A549 (cell line): ENCODE measurements at regions not wholly inside any gene's neighbourhood (a gene's known extent, or its start where the extent isn't known, plus 50 kb on each side); places are given as distances from the start of the nearest gene placed in this dataset.

ENCODE experiments used
- ATAC-seq, 2 experiments: fragments of 200-7000 bp in 1 of 2; fragments of >200 bp in 1 of 2; cut with Nextera tagmentation in 1 of 2; cut with Tn5 transposase in 1 of 2; 3 replicates each; pipeline versions ENCODE4 v1.8.0 to v1.9.1; 2018 to 2020; ENCODE audit warnings: mild to moderate bottlenecking in 1 of 2, moderate library complexity in 1 of 2
- CTCF ChIA-PET: fragments of 300-600 bp; sonication (Branson Sonifier 250); formaldehyde crosslinking; extraction: SDS; loops from one replicate; lab custom pipeline; 2021; ENCODE audit warnings: antibody characterized with exemption, inconsistent platforms; lab: Yijun Ruan, JAX
- POLR2A ChIA-PET: fragments of 350-600 bp; formaldehyde crosslinking; extraction: SDS; loops from one replicate; lab custom pipeline; 2021; ENCODE audit warnings: antibody characterized with exemption, inconsistent platforms; lab: Yijun Ruan, JAX
- DNase-seq, 2 experiments: peaks; one replicate each; pipeline versions ENCODE4 v3.0.0 to v3.0.0-alpha.2; 2011 to 2016; ENCODE audit warnings: low read depth in 1 of 2, low spot score in 1 of 2
- FAIRE-seq: peaks from 2 replicates; lab custom pipeline; 2011; peaks lifted over from hg19 to GRCh38; lab: Jason Lieb, UNC
- H3K27ac ChIP-seq, 2 experiments: fragments of >200 bp; sonication (Bioruptor Twin); formaldehyde crosslinking; 3 replicates each; pipeline ENCODE4 v1.5.1; 2016 to 2017
- H3K4me1 ChIP-seq: fragments of >200 bp; sonication (Bioruptor Twin); formaldehyde crosslinking; 3 replicates; pipeline ENCODE4 v1.6.1; 2016
- H3K4me2 ChIP-seq: fragments of >200 bp; sonication (Bioruptor Twin); formaldehyde crosslinking; 3 replicates; pipeline ENCODE4 v1.6.1; 2016
- H3K4me3 ChIP-seq: fragments of >200 bp; sonication (Bioruptor Twin); formaldehyde crosslinking; 3 replicates; pipeline ENCODE4 v1.5.1; 2016
- H3K9me3 ChIP-seq: fragments of >200 bp; sonication (Bioruptor Twin); formaldehyde crosslinking; 3 replicates; pipeline ENCODE4 v1.6.1; 2016
- CEBPB ChIP-seq, 2 experiments: fragments of >200 bp in 1 of 2; sonication (Bioruptor Twin) in 1 of 2; formaldehyde crosslinking in 1 of 2; IDR thresholded peaks; 2 replicates each; pipeline ENCODE4 v1.6.1; 2012 to 2016
- EHF ChIP-seq: fragments of 250-450 bp; sonication (Bioruptor Pico); IDR thresholded peaks from 2 replicates; pipeline ENCODE4 v1.5.0; 2020; ENCODE audit warnings: mild to moderate bottlenecking
- EP300 ChIP-seq, 2 experiments: fragments of >200 bp; sonication (Bioruptor Twin); formaldehyde crosslinking; IDR thresholded peaks; 2 replicates in 1 of 2; 3 replicates in 1 of 2; pipeline ENCODE4 v1.6.1; 2016 to 2017
- ESRRA ChIP-seq: fragments of 150-350 bp; IDR thresholded peaks from 2 replicates; pipeline ENCODE4 v1.6.1; 2014; ENCODE audit warnings: mild to moderate bottlenecking, low read length, borderline replicate concordance
- FOSB ChIP-seq: fragments of 250-450 bp; sonication (Bioruptor Pico); IDR thresholded peaks from 2 replicates; pipeline ENCODE4 v1.5.0; 2020; ENCODE audit warnings: mild to moderate bottlenecking, moderate library complexity
- HOXA7 ChIP-seq: fragments of 250-450 bp; sonication (Bioruptor Pico); IDR thresholded peaks from 2 replicates; pipeline ENCODE4 v1.5.0; 2020; ENCODE audit warnings: mild to moderate bottlenecking, moderate library complexity
- HOXB13 ChIP-seq: fragments of 250-450 bp; sonication (Bioruptor Pico); IDR thresholded peaks from 2 replicates; pipeline ENCODE4 v1.5.0; 2020; ENCODE audit warnings: low read depth, mild to moderate bottlenecking, moderate library complexity
- KDM1A ChIP-seq: fragments of 200-600 bp; sonication (generic); IDR thresholded peaks from 2 replicates; pipeline ENCODE4 v1.6.1; 2016; ENCODE audit warnings: low read depth, mild to moderate bottlenecking
- MAZ ChIP-seq: fragments of 150-350 bp; IDR thresholded peaks from 2 replicates; pipeline ENCODE4 v1.6.1; 2014; ENCODE audit warnings: antibody characterized with exemption, low read depth, low read length, borderline replicate concordance
- NFE2L2 ChIP-seq: fragments of 150-350 bp; conservative IDR thresholded peaks from 2 replicates; pipeline ENCODE4 v1.6.1; 2014; ENCODE audit warnings: low read length
- RFX5 ChIP-seq: fragments of 450-650 bp; IDR thresholded peaks from 2 replicates; pipeline ENCODE4 v1.7.1; 2014; ENCODE audit warnings: antibody characterized with exemption, mild to moderate bottlenecking, moderate library complexity
- RNF2 ChIP-seq: fragments of 200-600 bp; sonication (generic); IDR thresholded peaks from 2 replicates; pipeline ENCODE4 v1.6.1; 2016; ENCODE audit warnings: low read depth, mild to moderate bottlenecking, antibody characterized with exemption, moderate library complexity, borderline replicate concordance
- ZC3H11A ChIP-seq: fragments of 450-650 bp; IDR thresholded peaks from 2 replicates; pipeline ENCODE4 v1.6.1; 2014; ENCODE audit warnings: antibody characterized with exemption, mild to moderate bottlenecking
- ZSCAN20 ChIP-seq: fragments of 250-450 bp; sonication (Bioruptor Pico); IDR thresholded peaks from 2 replicates; pipeline ENCODE4 v1.8.0; 2022; ENCODE audit warnings: mild to moderate bottlenecking, moderate library complexity
- WGBS: methylation state at CpG from one replicate; pipeline ENCODE4 v1.1.6; 2017; ENCODE audit errors: missing lambda C conversion rate; 5-methylcytosine and 5-hydroxymethylcytosine counted together
- TF ChIP-seq, protein P1 (sequence below): fragments of 150-350 bp; IDR thresholded peaks from 2 replicates; pipeline ENCODE4 v1.6.1; 2014; ENCODE audit warnings: low read depth, mild to moderate bottlenecking, low read length
- TF ChIP-seq, protein P2 (sequence below): IDR thresholded peaks from 2 replicates; pipeline ENCODE4 v1.6.1; 2012
- TF ChIP-seq, protein P3 (sequence below): fragments of 250-450 bp; sonication (Bioruptor Pico); IDR thresholded peaks from 2 replicates; pipeline ENCODE4 v1.5.0; 2020; ENCODE audit warnings: low read depth, mild to moderate bottlenecking, moderate library complexity
- TF ChIP-seq, protein P4 (sequence below): fragments of >200 bp; sonication (Bioruptor Twin); formaldehyde crosslinking; IDR thresholded peaks from 3 replicates; pipeline ENCODE4 v1.6.1; 2016
- TF ChIP-seq, protein P5 (sequence below): fragments of >200 bp; sonication (Bioruptor Twin); formaldehyde crosslinking; IDR thresholded peaks from 3 replicates; pipeline ENCODE4 v1.5.1; 2016
- TF ChIP-seq, protein P6 (sequence below): fragments of >200 bp; sonication (Bioruptor Twin); formaldehyde crosslinking; IDR thresholded peaks from 2 replicates; pipeline ENCODE4 v1.6.1; 2016

DNA sequence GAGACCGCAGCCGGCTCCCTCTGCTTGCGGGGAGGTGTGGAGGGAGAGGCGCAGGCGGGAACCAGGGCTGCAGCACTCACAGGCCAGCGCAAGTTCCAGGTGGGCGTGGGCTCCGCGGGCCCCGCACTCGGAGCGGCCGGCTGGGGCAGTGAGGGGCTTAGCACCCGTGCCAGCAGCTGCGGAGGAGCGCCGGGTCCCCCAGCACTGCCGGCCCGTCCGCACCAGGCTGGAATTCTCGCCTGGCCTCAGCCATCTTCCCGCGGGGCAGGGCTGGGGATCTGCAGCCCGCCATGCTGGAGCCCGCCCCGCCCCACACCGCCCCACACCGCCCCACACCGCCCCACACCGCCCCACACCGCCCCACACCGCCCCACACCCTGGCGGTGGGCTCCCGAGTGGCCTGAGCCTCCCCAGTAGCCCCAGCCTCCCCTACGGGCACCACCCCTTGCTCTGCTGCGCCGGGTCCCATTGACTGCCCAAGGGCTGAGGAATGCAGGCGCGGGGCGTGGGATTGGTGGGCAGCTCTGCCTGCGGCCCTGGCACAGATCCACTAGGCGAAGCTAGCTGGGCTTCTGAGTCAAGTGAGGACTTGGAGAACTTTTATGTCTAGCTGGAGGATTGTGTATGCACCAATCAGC, 123.9 kb upstream of the MGAT5 start (continued):
- TF ChIP-seq, protein P1, sequence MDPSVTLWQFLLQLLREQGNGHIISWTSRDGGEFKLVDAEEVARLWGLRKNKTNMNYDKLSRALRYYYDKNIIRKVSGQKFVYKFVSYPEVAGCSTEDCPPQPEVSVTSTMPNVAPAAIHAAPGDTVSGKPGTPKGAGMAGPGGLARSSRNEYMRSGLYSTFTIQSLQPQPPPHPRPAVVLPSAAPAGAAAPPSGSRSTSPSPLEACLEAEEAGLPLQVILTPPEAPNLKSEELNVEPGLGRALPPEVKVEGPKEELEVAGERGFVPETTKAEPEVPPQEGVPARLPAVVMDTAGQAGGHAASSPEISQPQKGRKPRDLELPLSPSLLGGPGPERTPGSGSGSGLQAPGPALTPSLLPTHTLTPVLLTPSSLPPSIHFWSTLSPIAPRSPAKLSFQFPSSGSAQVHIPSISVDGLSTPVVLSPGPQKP: no peak
- no peak for TF ChIP-seq EP300 (IDR thresholded peaks at IDR 0.05)
- TF ChIP-seq, protein P2, sequence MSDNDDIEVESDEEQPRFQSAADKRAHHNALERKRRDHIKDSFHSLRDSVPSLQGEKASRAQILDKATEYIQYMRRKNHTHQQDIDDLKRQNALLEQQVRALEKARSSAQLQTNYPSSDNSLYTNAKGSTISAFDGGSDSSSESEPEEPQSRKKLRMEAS: no peak
- no peak for TF ChIP-seq ZC3H11A
- no peak for TF ChIP-seq RFX5
- TF ChIP-seq KDM1A: no peak
- TF ChIP-seq, protein P3, sequence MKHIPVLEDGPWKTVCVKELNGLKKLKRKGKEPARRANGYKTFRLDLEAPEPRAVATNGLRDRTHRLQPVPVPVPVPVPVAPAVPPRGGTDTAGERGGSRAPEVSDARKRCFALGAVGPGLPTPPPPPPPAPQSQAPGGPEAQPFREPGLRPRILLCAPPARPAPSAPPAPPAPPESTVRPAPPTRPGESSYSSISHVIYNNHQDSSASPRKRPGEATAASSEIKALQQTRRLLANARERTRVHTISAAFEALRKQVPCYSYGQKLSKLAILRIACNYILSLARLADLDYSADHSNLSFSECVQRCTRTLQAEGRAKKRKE: no peak
- no peak for TF ChIP-seq NFE2L2
- TF ChIP-seq, protein P4, sequence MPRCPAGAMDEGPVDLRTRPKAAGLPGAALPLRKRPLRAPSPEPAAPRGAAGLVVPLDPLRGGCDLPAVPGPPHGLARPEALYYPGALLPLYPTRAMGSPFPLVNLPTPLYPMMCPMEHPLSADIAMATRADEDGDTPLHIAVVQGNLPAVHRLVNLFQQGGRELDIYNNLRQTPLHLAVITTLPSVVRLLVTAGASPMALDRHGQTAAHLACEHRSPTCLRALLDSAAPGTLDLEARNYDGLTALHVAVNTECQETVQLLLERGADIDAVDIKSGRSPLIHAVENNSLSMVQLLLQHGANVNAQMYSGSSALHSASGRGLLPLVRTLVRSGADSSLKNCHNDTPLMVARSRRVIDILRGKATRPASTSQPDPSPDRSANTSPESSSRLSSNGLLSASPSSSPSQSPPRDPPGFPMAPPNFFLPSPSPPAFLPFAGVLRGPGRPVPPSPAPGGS: no peak

DNA sequence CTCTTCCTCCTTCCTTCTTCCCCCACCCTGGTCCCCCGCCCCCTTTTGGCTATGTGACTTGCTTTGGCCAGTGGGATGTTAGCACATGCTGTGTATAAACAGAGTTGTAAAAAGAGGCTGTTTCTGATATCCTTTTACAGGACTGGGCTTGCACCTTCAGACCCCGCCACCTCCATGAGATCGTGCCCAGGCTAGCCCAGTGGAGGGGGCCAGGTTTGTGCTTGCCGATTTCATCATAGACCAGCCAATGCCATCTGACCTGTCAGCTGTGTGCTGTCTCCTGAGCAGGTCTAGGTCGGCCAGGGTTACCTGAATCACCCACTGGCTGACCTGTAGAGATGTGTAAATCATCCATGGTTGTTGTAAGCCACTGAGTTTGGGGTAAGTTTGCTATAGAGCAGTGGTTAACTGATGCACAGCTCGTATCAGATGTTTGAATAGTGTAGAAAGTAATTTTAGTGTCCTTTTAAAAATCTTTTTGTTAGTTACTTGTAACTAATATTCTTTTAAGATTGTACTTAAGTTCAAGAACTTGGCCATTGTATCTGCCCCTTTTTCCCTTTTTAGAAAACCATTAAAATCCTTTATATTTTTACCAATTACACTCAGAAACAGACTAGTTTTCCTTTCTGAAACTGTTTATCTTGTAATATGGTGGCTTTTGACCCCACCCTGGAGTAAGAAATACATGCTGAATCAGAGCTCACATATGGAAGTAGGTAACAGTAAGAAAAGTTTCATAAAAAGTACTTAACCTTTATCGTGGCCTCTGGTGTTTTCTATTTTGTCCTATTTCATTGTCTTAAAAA, 122.0 kb upstream of the MGAT5 start:
- FAIRE-seq: no peak
- H3K27ac ChIP-seq: peak overlapping the region in 1 of 2 experiments; percentile 6; a peak in 1 of 6 replicates
- ATAC-seq: no peak
- H3K4me3 ChIP-seq: no peak overlapping the region
- peaks cover 5% of the 10 kb centered on the region; the same call in 1 of the 3 replicates for H3K4me1 ChIP-seq
- ChIA-PET CTCF (no interaction called here), POLR2A (no interaction called here)
- TF ChIP-seq ZSCAN20 (CRISPR knock-in tag): no peak
- no peak for TF ChIP-seq MAZ
- no peak for TF ChIP-seq HOXA7 (CRISPR knock-in tag)
- no peak for TF ChIP-seq ESRRA
- TF ChIP-seq FOSB (CRISPR knock-in tag): no peak
- TF ChIP-seq HOXB13 (CRISPR knock-in tag): no peak
- TF ChIP-seq, protein P5, sequence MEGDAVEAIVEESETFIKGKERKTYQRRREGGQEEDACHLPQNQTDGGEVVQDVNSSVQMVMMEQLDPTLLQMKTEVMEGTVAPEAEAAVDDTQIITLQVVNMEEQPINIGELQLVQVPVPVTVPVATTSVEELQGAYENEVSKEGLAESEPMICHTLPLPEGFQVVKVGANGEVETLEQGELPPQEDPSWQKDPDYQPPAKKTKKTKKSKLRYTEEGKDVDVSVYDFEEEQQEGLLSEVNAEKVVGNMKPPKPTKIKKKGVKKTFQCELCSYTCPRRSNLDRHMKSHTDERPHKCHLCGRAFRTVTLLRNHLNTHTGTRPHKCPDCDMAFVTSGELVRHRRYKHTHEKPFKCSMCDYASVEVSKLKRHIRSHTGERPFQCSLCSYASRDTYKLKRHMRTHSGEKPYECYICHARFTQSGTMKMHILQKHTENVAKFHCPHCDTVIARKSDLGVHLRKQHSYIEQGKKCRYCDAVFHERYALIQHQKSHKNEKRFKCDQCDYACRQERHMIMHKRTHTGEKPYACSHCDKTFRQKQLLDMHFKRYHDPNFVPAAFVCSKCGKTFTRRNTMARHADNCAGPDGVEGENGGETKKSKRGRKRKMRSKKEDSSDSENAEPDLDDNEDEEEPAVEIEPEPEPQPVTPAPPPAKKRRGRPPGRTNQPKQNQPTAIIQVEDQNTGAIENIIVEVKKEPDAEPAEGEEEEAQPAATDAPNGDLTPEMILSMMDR: no peak
- TF ChIP-seq RNF2: no peak
- no peaks in the 10 kb centered on the region for H3K9me3 ChIP-seq
- no peak overlapping the region for H3K4me2 ChIP-seq
- no peak for DNase-seq
- 79% methylated on average over 7 of the region's 7 CpGs for WGBS

DNA sequence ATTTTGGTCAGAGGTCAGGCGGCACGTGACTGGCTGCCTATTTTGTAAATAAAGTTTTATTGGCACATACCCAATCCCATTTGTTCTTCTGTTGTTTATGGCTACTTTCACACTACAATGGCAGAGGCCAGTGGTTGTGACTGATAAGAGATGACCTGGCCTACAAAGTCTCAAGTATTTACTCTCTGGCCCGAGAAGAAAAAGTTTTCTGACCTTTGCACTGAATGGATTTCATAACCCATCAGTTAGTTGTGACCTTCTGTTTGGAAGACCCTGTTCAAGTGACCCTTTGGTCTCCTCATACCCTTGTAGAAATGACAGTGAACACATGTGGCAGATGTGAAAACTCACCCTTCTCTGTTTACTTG, 121.4 kb upstream of the MGAT5 start:
- DNase-seq (no peak), FAIRE-seq (no peak), ATAC-seq (no peak)
- POLR2A ChIA-PET: no interaction called here
- Histone ChIP-seq H3K9me3 (no peaks in the 10 kb centered on the region), H3K4me3 (no peak overlapping the region), H3K4me1 (peaks cover 5% of the 10 kb centered on the region; the same call in 1 of the 3 replicates), H3K4me2 (no peak overlapping the region), H3K27ac (no peak overlapping the region)
- CTCF ChIA-PET: no interaction called here
- WGBS: 81% methylated on average over 3 of the region's 3 CpGs
- TF ChIP-seq RNF2 (no peak), EHF (CRISPR knock-in tag) (no peak), CEBPB (IDR thresholded peaks at IDR 0.05) (no peak)
- TF ChIP-seq, protein P2: no peak
- TF ChIP-seq, protein P3: no peak
- TF ChIP-seq, protein P1: no peak
- TF ChIP-seq, protein P6, sequence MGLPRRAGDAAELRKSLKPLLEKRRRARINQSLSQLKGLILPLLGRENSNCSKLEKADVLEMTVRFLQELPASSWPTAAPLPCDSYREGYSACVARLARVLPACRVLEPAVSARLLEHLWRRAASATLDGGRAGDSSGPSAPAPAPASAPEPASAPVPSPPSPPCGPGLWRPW: no peak
